Liver (tissue), 3 donors: ENCODE measurements at regions not wholly inside any gene's neighbourhood (a gene's known extent, or its start where the extent isn't known, plus 50 kb on each side); places are given as distances from the start of the nearest gene placed in this dataset.

Experiments used
- CTCF ChIP-seq: fragments of 150-350 bp; IDR thresholded peaks from 2 replicates; pipeline ENCODE4 v1.5.1; 2017; ENCODE audit warnings: improper control_type of control experiment, low read depth, low read length; ENCODE audit not compliant: missing input control
- GABPA ChIP-seq, 2 donors: IDR thresholded peaks in 1 of 2; conservative IDR thresholded peaks in 1 of 2; 2 replicates each; pipeline ENCODE4 v1.6.1; 2016; ENCODE audit warnings: antibody characterized with exemption in 2 of 2, mild to moderate bottlenecking in 1 of 2, moderate library complexity in 1 of 2
- HNF4A ChIP-seq, 2 donors: conservative IDR thresholded peaks; 2 replicates each; pipeline ENCODE4 v1.6.1; 2016; ENCODE audit warnings: antibody characterized with exemption in 2 of 2, mild to moderate bottlenecking in 2 of 2
- HNF4G ChIP-seq: IDR thresholded peaks from 2 replicates; pipeline ENCODE4 v1.6.1; 2016; ENCODE audit warnings: antibody characterized with exemption
- JUND ChIP-seq, 2 donors: IDR thresholded peaks; 2 replicates each; pipeline ENCODE4 v1.6.1; 2016; ENCODE audit warnings: antibody characterized with exemption in 2 of 2
- RAD21 ChIP-seq, 2 donors: IDR thresholded peaks; 2 replicates each; pipeline ENCODE4 v1.6.1; 2016; ENCODE audit warnings: antibody characterized with exemption in 2 of 2, mild to moderate bottlenecking in 2 of 2
- RXRA ChIP-seq, 2 donors: IDR thresholded peaks; 2 replicates each; pipeline ENCODE4 v1.6.1; 2017 to 2018; ENCODE audit warnings: antibody characterized with exemption in 2 of 2, mild to moderate bottlenecking in 1 of 2
- SP1 ChIP-seq: IDR thresholded peaks from 2 replicates; pipeline ENCODE4 v1.6.1; 2018; ENCODE audit warnings: antibody characterized with exemption, mild to moderate bottlenecking
- TAF1 ChIP-seq: conservative IDR thresholded peaks from 2 replicates; pipeline ENCODE4 v1.6.1; 2016; ENCODE audit warnings: antibody characterized with exemption, mild to moderate bottlenecking
- ZBTB33 ChIP-seq: IDR thresholded peaks from 2 replicates; pipeline ENCODE4 v1.6.1; 2016; ENCODE audit warnings: antibody characterized with exemption
- TF ChIP-seq, protein P1 (sequence below): IDR thresholded peaks from 2 replicates; pipeline ENCODE4 v1.6.1; 2016; ENCODE audit warnings: antibody characterized with exemption
- TF ChIP-seq, protein P2 (sequence below): IDR thresholded peaks from 2 replicates; pipeline ENCODE4 v1.6.1; 2016; ENCODE audit warnings: antibody characterized with exemption, mild to moderate bottlenecking
- TF ChIP-seq, protein P3 (sequence below): IDR thresholded peaks from 2 replicates; pipeline ENCODE4 v1.6.1; 2016; ENCODE audit warnings: antibody characterized with exemption
- donor health status: healthy.
- donor health status: healthy.

- TF ChIP-seq RXRA (IDR thresholded peaks at IDR 0.05), result no peak
- no peak for TF ChIP-seq CTCF
- no peak for TF ChIP-seq RAD21 (IDR thresholded peaks at IDR 0.05)
- TF ChIP-seq, protein P1, sequence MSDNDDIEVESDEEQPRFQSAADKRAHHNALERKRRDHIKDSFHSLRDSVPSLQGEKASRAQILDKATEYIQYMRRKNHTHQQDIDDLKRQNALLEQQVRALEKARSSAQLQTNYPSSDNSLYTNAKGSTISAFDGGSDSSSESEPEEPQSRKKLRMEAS, result no peak
- no peak for TF ChIP-seq HNF4G
- no peak for TF ChIP-seq TAF1
- TF ChIP-seq, protein P2, sequence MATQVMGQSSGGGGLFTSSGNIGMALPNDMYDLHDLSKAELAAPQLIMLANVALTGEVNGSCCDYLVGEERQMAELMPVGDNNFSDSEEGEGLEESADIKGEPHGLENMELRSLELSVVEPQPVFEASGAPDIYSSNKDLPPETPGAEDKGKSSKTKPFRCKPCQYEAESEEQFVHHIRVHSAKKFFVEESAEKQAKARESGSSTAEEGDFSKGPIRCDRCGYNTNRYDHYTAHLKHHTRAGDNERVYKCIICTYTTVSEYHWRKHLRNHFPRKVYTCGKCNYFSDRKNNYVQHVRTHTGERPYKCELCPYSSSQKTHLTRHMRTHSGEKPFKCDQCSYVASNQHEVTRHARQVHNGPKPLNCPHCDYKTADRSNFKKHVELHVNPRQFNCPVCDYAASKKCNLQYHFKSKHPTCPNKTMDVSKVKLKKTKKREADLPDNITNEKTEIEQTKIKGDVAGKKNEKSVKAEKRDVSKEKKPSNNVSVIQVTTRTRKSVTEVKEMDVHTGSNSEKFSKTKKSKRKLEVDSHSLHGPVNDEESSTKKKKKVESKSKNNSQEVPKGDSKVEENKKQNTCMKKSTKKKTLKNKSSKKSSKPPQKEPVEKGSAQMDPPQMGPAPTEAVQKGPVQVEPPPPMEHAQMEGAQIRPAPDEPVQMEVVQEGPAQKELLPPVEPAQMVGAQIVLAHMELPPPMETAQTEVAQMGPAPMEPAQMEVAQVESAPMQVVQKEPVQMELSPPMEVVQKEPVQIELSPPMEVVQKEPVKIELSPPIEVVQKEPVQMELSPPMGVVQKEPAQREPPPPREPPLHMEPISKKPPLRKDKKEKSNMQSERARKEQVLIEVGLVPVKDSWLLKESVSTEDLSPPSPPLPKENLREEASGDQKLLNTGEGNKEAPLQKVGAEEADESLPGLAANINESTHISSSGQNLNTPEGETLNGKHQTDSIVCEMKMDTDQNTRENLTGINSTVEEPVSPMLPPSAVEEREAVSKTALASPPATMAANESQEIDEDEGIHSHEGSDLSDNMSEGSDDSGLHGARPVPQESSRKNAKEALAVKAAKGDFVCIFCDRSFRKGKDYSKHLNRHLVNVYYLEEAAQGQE, result no peak
- TF ChIP-seq ZBTB33, result no peak
- TF ChIP-seq SP1, result no peak
- TF ChIP-seq JUND (IDR thresholded peaks at IDR 0.05), result no peak
- no peak for TF ChIP-seq HNF4A (conservative IDR thresholded peaks at IDR 0.05)
- TF ChIP-seq, protein P3, sequence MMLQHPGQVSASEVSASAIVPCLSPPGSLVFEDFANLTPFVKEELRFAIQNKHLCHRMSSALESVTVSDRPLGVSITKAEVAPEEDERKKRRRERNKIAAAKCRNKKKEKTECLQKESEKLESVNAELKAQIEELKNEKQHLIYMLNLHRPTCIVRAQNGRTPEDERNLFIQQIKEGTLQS, result no peak
- no peak for TF ChIP-seq GABPA (IDR thresholded peaks at IDR 0.05 in 1 of 2, conservative IDR thresholded peaks at IDR 0.05 in 1 of 2)
Measured at GRCh38 chr21:35266546-35266945, 217.4 kb upstream of the RUNX1 start.
